K562 (cell line): ENCODE measurements at regions not wholly inside any gene's neighbourhood (a gene's known extent, or its start where the extent isn't known, plus 50 kb on each side); places are given as distances from the start of the nearest gene placed in this dataset.

ENCODE experiments used
- ARHGAP35 ChIP-seq: fragments of 450-650 bp; IDR thresholded peaks from 2 replicates; pipeline ENCODE4 v1.6.1; 2018; ENCODE audit not compliant: partially characterized antibody
- ATF7 ChIP-seq: fragments of 450-650 bp; IDR thresholded peaks from 2 replicates; pipeline ENCODE4 v1.7.1; 2014; ENCODE audit warnings: mild to moderate bottlenecking, moderate library complexity
- CTBP1 ChIP-seq: fragments of 450-650 bp; IDR thresholded peaks from 2 replicates; pipeline ENCODE4 v1.6.1; 2016; ENCODE audit warnings: borderline replicate concordance
- DMBX1 ChIP-seq: fragments of 250-450 bp; sonication (Bioruptor Pico); IDR thresholded peaks from 2 replicates; pipeline ENCODE4 v1.8.0; 2022; ENCODE audit warnings: inconsistent platforms, mild to moderate bottlenecking, moderate library complexity, borderline replicate concordance
- MAFG ChIP-seq: fragments of 450-650 bp; conservative IDR thresholded peaks from 2 replicates; pipeline ENCODE4 v1.6.1; 2016; ENCODE audit warnings: missing genetic modification characterization, missing compliant biosample characterization
- NEUROD1 ChIP-seq: fragments of 150-350 bp; IDR thresholded peaks from 2 replicates; pipeline ENCODE4 v1.6.1; 2014; ENCODE audit warnings: borderline replicate concordance, low read length, low read depth; ENCODE audit not compliant: partially characterized antibody
- NFE2 ChIP-seq: IDR thresholded peaks from 2 replicates; pipeline ENCODE4 v1.6.1; 2014; ENCODE audit warnings: antibody characterized with exemption, low read depth
- PML ChIP-seq: IDR thresholded peaks from 2 replicates; pipeline ENCODE4 v1.6.1; 2012; ENCODE audit warnings: low read length, inconsistent platforms
- SMC3 ChIP-seq: conservative IDR thresholded peaks from 2 replicates; pipeline ENCODE4 v1.6.1; 2011; ENCODE audit warnings: low read depth, low read length, improper control_type of control experiment; ENCODE audit not compliant: insufficient read depth
- SP1 ChIP-seq: sonication (generic); formaldehyde crosslinking; IDR thresholded peaks from 2 replicates; pipeline ENCODE4 v1.8.1; 2022; ENCODE audit warnings: mild to moderate bottlenecking, missing genetic modification reagents
- ZBTB1 ChIP-seq: sonication (generic); formaldehyde crosslinking; IDR thresholded peaks from 2 replicates; pipeline ENCODE4 v1.8.1; 2023; ENCODE audit warnings: missing genetic modification reagents, low read depth, mild to moderate bottlenecking, borderline replicate concordance
- ZNF24 ChIP-seq: fragments of 450-650 bp; IDR thresholded peaks from 2 replicates; pipeline ENCODE4 v1.6.1; 2016
- ZNF57 ChIP-seq: fragments of 450-650 bp; formaldehyde crosslinking; IDR thresholded peaks from 2 replicates; pipeline ENCODE4 v1.4.0; 2020; ENCODE audit warnings: mild to moderate bottlenecking, moderate library complexity
- TF ChIP-seq, protein P1 (sequence below): sonication (generic); formaldehyde crosslinking; IDR thresholded peaks from 2 replicates; pipeline ENCODE4 v1.8.0; 2022; ENCODE audit warnings: missing genetic modification reagents, mild to moderate bottlenecking, borderline replicate concordance
- TF ChIP-seq, protein P2 (sequence below): fragments of 200-800 bp; sonication (Bioruptor generic); IDR thresholded peaks from 2 replicates; pipeline ENCODE4 v1.6.1; 2016; ENCODE audit warnings: missing genetic modification characterization, missing compliant biosample characterization
- TF ChIP-seq, protein P3 (sequence below): fragments of 250-450 bp; sonication (Bioruptor Pico); IDR thresholded peaks from 2 replicates; pipeline ENCODE4 v1.8.0; 2021; ENCODE audit warnings: mild to moderate bottlenecking, moderate library complexity
- TF ChIP-seq, protein P4 (sequence below), 3 experiments: IDR thresholded peaks in 2 of 3; conservative IDR thresholded peaks in 1 of 3; 2 replicates each; pipeline ENCODE4 v1.5.1; 2011 to 2012; ENCODE audit warnings: low read length in 3 of 3, mild to moderate bottlenecking in 3 of 3, control low read depth in 2 of 3, improper control_type of control experiment in 1 of 3, inconsistent platforms in 1 of 3, low read depth in 1 of 3, mixed read lengths in 1 of 3, moderate library complexity in 1 of 3; ENCODE audit not compliant: insufficient read depth in 2 of 3

DNA sequence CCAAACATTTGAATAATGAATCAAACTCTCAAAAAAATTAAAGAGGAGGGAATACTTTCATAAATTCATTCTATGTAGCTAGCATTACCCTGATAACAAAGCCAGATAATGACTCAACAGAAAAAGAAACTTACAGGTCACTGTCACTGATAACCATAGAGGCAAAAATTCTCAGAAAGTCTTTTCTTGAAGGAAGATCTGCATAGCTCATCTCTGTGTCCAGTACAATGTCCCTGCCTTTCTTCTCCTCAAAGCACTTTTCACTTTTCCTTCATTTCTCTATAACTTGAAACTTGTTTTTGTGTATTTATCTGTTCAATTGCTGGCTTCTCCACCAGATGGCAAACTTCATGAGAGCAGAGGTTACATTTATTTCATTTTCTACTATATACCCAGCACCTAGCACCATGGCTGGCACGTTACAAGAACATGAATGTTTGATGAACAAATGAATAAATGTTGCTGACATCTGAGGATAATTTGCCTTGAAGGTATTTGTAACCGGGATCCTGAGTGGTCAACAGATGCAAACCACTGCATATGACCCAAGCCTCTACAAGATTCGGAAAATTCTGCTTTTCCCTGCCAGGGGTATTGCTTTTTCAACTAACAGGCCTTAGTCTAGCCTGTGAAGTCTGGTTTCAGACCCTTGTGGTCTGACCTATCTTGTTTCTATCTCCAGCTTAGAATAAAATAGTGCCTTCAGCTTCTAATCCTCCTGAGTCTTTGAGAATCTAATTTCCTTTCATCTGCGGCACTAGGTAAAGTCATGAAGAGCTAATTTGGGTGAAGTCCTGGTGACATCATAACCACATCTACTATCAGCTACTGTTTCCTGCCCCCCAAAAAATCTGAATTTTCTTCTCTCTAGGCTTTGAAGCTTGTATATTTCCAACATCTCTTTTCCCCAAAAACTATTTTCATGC is 52.5 kb upstream of the ANTXR2 start (continued):
- TF ChIP-seq SMC3 (no peak), NFE2 (peak; percentile 92), SP1 (no peak), ZNF57 (CRISPR knock-in tag) (no peak), ATF7 (peak; percentile 35), CTBP1 (peak; percentile 78), ZBTB1 (no peak), NEUROD1 (no peak), MAFG (tag) (peak; percentile 94), ARHGAP35 (no peak), ZNF24 (peak; percentile 52; the same call in 1 of the 2 replicates), PML (peak; percentile 16; the same call in 1 of the 2 replicates), DMBX1 (0 out of 2 replicates have a peak, but pooled peaks have one; percentile 14)
- TF ChIP-seq, protein P1, sequence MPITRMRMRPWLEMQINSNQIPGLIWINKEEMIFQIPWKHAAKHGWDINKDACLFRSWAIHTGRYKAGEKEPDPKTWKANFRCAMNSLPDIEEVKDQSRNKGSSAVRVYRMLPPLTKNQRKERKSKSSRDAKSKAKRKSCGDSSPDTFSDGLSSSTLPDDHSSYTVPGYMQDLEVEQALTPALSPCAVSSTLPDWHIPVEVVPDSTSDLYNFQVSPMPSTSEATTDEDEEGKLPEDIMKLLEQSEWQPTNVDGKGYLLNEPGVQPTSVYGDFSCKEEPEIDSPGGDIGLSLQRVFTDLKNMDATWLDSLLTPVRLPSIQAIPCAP: no peak
- TF ChIP-seq, protein P2, sequence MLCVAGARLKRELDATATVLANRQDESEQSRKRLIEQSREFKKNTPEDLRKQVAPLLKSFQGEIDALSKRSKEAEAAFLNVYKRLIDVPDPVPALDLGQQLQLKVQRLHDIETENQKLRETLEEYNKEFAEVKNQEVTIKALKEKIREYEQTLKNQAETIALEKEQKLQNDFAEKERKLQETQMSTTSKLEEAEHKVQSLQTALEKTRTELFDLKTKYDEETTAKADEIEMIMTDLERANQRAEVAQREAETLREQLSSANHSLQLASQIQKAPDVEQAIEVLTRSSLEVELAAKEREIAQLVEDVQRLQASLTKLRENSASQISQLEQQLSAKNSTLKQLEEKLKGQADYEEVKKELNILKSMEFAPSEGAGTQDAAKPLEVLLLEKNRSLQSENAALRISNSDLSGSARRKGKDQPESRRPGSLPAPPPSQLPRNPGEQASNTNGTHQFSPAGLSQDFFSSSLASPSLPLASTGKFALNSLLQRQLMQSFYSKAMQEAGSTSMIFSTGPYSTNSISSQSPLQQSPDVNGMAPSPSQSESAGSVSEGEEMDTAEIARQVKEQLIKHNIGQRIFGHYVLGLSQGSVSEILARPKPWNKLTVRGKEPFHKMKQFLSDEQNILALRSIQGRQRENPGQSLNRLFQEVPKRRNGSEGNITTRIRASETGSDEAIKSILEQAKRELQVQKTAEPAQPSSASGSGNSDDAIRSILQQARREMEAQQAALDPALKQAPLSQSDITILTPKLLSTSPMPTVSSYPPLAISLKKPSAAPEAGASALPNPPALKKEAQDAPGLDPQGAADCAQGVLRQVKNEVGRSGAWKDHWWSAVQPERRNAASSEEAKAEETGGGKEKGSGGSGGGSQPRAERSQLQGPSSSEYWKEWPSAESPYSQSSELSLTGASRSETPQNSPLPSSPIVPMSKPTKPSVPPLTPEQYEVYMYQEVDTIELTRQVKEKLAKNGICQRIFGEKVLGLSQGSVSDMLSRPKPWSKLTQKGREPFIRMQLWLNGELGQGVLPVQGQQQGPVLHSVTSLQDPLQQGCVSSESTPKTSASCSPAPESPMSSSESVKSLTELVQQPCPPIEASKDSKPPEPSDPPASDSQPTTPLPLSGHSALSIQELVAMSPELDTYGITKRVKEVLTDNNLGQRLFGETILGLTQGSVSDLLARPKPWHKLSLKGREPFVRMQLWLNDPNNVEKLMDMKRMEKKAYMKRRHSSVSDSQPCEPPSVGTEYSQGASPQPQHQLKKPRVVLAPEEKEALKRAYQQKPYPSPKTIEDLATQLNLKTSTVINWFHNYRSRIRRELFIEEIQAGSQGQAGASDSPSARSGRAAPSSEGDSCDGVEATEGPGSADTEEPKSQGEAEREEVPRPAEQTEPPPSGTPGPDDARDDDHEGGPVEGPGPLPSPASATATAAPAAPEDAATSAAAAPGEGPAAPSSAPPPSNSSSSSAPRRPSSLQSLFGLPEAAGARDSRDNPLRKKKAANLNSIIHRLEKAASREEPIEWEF (CRISPR knock-in tag): 0 out of 2 replicates have a peak, but pooled peaks have one; percentile 54
- TF ChIP-seq, protein P3, sequence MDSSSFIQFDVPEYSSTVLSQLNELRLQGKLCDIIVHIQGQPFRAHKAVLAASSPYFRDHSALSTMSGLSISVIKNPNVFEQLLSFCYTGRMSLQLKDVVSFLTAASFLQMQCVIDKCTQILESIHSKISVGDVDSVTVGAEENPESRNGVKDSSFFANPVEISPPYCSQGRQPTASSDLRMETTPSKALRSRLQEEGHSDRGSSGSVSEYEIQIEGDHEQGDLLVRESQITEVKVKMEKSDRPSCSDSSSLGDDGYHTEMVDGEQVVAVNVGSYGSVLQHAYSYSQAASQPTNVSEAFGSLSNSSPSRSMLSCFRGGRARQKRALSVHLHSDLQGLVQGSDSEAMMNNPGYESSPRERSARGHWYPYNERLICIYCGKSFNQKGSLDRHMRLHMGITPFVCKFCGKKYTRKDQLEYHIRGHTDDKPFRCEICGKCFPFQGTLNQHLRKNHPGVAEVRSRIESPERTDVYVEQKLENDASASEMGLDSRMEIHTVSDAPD (CRISPR knock-in tag): no peak
- TF ChIP-seq, protein P4, sequence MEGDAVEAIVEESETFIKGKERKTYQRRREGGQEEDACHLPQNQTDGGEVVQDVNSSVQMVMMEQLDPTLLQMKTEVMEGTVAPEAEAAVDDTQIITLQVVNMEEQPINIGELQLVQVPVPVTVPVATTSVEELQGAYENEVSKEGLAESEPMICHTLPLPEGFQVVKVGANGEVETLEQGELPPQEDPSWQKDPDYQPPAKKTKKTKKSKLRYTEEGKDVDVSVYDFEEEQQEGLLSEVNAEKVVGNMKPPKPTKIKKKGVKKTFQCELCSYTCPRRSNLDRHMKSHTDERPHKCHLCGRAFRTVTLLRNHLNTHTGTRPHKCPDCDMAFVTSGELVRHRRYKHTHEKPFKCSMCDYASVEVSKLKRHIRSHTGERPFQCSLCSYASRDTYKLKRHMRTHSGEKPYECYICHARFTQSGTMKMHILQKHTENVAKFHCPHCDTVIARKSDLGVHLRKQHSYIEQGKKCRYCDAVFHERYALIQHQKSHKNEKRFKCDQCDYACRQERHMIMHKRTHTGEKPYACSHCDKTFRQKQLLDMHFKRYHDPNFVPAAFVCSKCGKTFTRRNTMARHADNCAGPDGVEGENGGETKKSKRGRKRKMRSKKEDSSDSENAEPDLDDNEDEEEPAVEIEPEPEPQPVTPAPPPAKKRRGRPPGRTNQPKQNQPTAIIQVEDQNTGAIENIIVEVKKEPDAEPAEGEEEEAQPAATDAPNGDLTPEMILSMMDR (IDR thresholded peaks at IDR 0.05 in 2 of 3, conservative IDR thresholded peaks at IDR 0.05 in 1 of 3; ENCODE audit: insufficient read depth in 2 of 3, low read depth in 1 of 3, low read length in 3 of 3): peak; percentile 37 to 59 (median 50); a peak in 5 of 6 replicates
